Ascending aorta (tissue), 2 donors: ENCODE measurements at regions not wholly inside any gene's neighbourhood (a gene's known extent, or its start where the extent isn't known, plus 50 kb on each side); places are given as distances from the start of the nearest gene placed in this dataset.
"Not testable (repeated sequence)": the region's sequence is repeated elsewhere in the genome, so short reads cannot be mapped to it uniquely, and the experiment has no call there.

Source experiments
- DNase-seq, 2 donors: peaks; one replicate each; pipeline ENCODE4 v3.0.0-alpha.2; 2019; ENCODE audit warnings: low spot score in 2 of 2
- H3K27ac ChIP-seq, 2 donors: fragments of 200-600 bp; sonication (generic); one replicate each; pipeline ENCODE4 v1.5.1; 2016 to 2017; ENCODE audit warnings: mild to moderate bottlenecking in 1 of 2
- H3K27me3 ChIP-seq: fragments of 200-600 bp; sonication (generic); one replicate; pipeline ENCODE4 v1.5.1; 2017
- H3K36me3 ChIP-seq, 2 donors: fragments of 200-600 bp; sonication (generic); one replicate each; pipeline ENCODE4 v1.5.1; 2016
- H3K4me1 ChIP-seq, 2 donors: fragments of 200-600 bp; sonication (generic); one replicate each; pipeline ENCODE4 v1.5.1; 2016 to 2017; ENCODE audit warnings: mild to moderate bottlenecking in 1 of 2
- H3K4me3 ChIP-seq, 2 donors: fragments of 200-600 bp; sonication (generic); one replicate each; pipeline ENCODE4 v1.5.1; 2016 to 2017; ENCODE audit warnings: mild to moderate bottlenecking in 1 of 2
- H3K9me3 ChIP-seq, 2 donors: fragments of 200-600 bp; sonication (generic); one replicate each; pipeline ENCODE4 v1.5.1; 2016
- intact Hi-C: fragments of 100-400 bp; cut with DNase I; formaldehyde crosslinking; loops from one replicate; pipeline ENCODE4 v1.15.1; 2023

GRCh38 chr2:91844451-91844825 is 3026.8 kb upstream of the TEKT4 start:
- H3K4me3 ChIP-seq, H3K27me3 ChIP-seq, H3K9me3 ChIP-seq, H3K36me3 ChIP-seq, intact Hi-C loops, H3K27ac ChIP-seq, H3K4me1 ChIP-seq: not testable (repeated sequence)
- peak in 1 of 2 donors; percentile 43 for DNase-seq

- H3K27me3 ChIP-seq, DNase-seq, H3K4me3 ChIP-seq, H3K9me3 ChIP-seq, intact Hi-C loops, H3K27ac ChIP-seq, H3K36me3 ChIP-seq, H3K4me1 ChIP-seq: not testable (repeated sequence)
Observed at GRCh38 chr2:91846388-91846787, 3024.8 kb upstream of the TEKT4 start.

GRCh38 chr2:91851689-91852420 is 3019.4 kb upstream of the TEKT4 start:
- intact Hi-C loops, H3K4me1 ChIP-seq, H3K4me3 ChIP-seq, H3K27me3 ChIP-seq, H3K9me3 ChIP-seq, H3K27ac ChIP-seq, H3K36me3 ChIP-seq, DNase-seq: not testable (repeated sequence)

GRCh38 chr2:91856971-91857370 is 3014.3 kb upstream of the TEKT4 start:
- H3K4me1 ChIP-seq, intact Hi-C loops, H3K9me3 ChIP-seq, H3K27me3 ChIP-seq, H3K36me3 ChIP-seq, H3K27ac ChIP-seq, DNase-seq, H3K4me3 ChIP-seq: not testable (repeated sequence)

- H3K36me3 ChIP-seq, H3K4me1 ChIP-seq, H3K27me3 ChIP-seq, H3K4me3 ChIP-seq, DNase-seq, intact Hi-C loops, H3K27ac ChIP-seq, H3K9me3 ChIP-seq: not testable (repeated sequence)
Observed at GRCh38 chr2:91857711-91858110, 3013.5 kb upstream of the TEKT4 start.

- intact Hi-C loops, H3K4me1 ChIP-seq, H3K4me3 ChIP-seq, H3K36me3 ChIP-seq, DNase-seq, H3K9me3 ChIP-seq, H3K27me3 ChIP-seq, H3K27ac ChIP-seq: not testable (repeated sequence)
Observed at GRCh38 chr2:91871716-91872115, 2999.5 kb upstream of the TEKT4 start.

GRCh38 chr2:91873416-91873815 is 2997.8 kb upstream of the TEKT4 start:
- DNase-seq, H3K4me3 ChIP-seq, H3K36me3 ChIP-seq, H3K27ac ChIP-seq, H3K4me1 ChIP-seq, intact Hi-C loops, H3K9me3 ChIP-seq, H3K27me3 ChIP-seq: not testable (repeated sequence)

GRCh38 chr2:91877658-91878210 is 2993.5 kb upstream of the TEKT4 start:
- H3K4me3 ChIP-seq, DNase-seq, intact Hi-C loops, H3K9me3 ChIP-seq, H3K27ac ChIP-seq, H3K4me1 ChIP-seq, H3K27me3 ChIP-seq, H3K36me3 ChIP-seq: not testable (repeated sequence)

- intact Hi-C loops, H3K4me3 ChIP-seq, DNase-seq, H3K27ac ChIP-seq, H3K9me3 ChIP-seq, H3K4me1 ChIP-seq, H3K27me3 ChIP-seq, H3K36me3 ChIP-seq: not testable (repeated sequence)
Observed at GRCh38 chr2:91895091-91895490, 2976.1 kb upstream of the TEKT4 start.

GRCh38 chr2:91917602-91918001 is 2953.6 kb upstream of the TEKT4 start:
- DNase-seq, H3K4me1 ChIP-seq, intact Hi-C loops, H3K4me3 ChIP-seq, H3K36me3 ChIP-seq, H3K27ac ChIP-seq, H3K27me3 ChIP-seq, H3K9me3 ChIP-seq: not testable (repeated sequence)
